ENCODE measurements at regions not wholly inside any gene's neighbourhood (a gene's known extent, or its start where the extent isn't known, plus 50 kb on each side); places are given as distances from the start of the nearest gene placed in this dataset.
A peak's percentile ranks its signal among the peaks of the same experiment; 100 is the strongest.
"Not testable (repeated sequence)": the region's sequence is repeated elsewhere in the genome, so short reads cannot be mapped to it uniquely, and the experiment has no call there.

- intact Hi-C loops (cut with DNase I), result loop anchor here (10.0 kb wide), 1 partner anchor 136 kb away; the partner anchor contains the start of gene EGLN3
These were observed 139.6 kb upstream of the EGLN3 start for GRCh38 chr14:34090451-34090850.

GRCh38 chr14:34088914-34089313 lies 138.0 kb upstream of the EGLN3 start:
- intact Hi-C loops (cut with DNase I), result no loop called here
- no peak for DNase-seq

More at GRCh38 chr14:34090451-34090850, 139.6 kb upstream of the EGLN3 start:
- no peak for DNase-seq

GRCh38 chr14:34087571-34087970 lies 136.7 kb upstream of the EGLN3 start:
- intact Hi-C loops (cut with DNase I), result no loop called here
- DNase-seq, result no peak

- no peak for DNase-seq
- intact Hi-C loops (cut with DNase I), result no loop called here
These were observed 135.4 kb upstream of the EGLN3 start for GRCh38 chr14:34086223-34086757.

DNA sequence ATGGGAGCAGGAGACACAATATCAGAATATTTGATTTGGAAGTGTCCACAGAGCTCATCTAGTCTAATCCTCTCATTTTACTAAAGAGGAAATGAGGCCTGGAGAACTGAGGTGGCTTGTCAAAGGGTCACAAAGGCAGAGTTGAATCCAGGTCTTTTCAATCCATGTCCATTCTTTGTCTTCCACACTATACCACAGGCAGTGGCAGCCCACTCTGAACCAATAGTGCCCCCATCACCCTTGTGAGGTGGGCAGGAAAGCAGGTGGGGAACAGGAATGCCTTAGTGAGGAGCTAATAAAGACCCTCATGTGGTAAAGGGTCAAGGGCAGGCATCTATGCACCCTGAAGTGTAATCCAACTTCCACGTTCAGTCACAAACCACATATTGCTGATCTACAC lies 134.8 kb upstream of the EGLN3 start:
- intact Hi-C loops (cut with DNase I), result no loop called here
- no peak for DNase-seq

- DNase-seq, result no peak
- intact Hi-C loops (cut with DNase I), result no loop called here
These were observed 130.8 kb upstream of the EGLN3 start for GRCh38 chr14:34081576-34082136.

DNA sequence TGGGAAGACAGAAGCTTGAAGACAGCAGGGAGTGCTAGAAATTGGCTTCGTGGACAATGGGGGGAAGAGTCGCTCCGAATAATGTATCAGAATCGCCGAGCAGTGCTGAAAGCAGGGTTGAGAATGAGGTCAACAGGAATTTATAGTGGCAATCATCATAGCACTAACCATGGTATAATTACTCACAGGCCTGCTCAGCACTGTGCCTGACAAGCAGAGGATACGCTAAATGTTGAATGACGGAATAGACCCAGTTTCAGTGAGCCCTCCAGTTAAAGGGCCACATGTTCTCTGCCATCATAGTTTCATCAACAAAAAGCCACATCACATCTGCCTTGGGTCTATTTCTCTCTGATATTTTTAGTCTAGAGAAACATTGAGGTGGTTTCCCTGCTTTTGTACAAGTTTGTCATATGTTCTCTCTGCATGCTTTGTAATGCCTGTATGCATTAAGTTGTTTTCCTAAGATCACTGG lies 130.3 kb upstream of the EGLN3 start:
- intact Hi-C loops (cut with DNase I), result no loop called here
- no peak for DNase-seq

DNA sequence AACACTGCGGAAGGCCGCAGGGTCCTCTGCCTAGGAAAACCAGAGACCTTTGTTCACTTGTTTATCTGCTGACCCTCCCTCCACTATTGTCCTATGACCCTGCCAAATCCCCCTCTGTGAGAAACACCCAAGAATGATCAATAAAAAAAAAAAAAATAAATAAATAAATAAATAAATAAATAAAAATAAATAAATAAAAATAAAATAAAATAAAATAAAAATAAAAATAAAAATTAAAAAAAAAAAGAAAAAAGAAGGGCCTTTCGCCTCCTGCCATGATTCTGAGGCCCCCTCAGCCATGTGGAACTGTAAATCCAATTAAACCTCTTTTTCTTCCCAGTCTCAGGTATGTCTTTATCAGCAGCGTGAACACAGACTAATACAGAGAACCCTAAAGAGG lies 128.8 kb upstream of the EGLN3 start:
- DNase-seq; intact Hi-C loops (cut with DNase I): not testable (repeated sequence)

GRCh38 chr14:34078117-34078743 lies 127.4 kb upstream of the EGLN3 start:
- peak in 2 of 42 donors; percentile 12 to 24 for DNase-seq

GRCh38 chr14:34075826-34076225 lies 125.0 kb upstream of the EGLN3 start:
- no peak for DNase-seq
- intact Hi-C loops (cut with DNase I), result no loop called here

More at GRCh38 chr14:34078117-34078743, 127.4 kb upstream of the EGLN3 start:
- intact Hi-C loops (cut with DNase I), result no loop called here

DNA sequence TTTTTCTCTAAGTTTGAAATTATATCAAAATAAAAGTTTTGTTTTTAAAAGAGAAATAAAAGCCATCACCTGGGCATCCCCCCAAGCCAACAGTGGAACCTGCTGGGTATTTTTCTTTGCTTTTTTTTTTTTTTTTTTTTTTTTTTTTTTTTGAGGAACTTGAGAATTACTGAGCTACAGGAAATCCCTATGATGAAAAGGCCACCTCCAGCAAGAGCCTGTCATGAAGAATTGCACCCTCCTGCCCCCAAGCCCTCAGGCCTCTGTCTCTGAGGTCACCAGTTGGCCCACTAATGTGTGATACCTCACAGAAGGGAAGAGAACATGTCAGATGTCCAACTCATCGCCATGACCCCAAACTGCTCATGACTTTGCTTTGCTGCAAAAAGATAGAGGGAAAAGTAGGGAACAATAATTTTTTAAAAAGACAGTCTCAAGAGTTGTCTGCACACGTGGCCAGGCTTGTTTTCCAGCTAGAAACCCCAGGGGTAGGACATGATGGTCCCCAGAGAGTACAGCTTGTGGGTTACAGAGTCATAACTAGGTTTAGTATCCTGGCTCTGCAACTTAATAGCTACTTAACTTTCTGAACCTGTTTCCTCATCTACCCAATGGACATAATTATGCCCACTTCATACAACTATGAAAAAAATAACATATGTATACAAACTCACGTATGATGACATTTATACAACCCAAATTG lies 124.3 kb upstream of the EGLN3 start:
- no peak for DNase-seq
- intact Hi-C loops (cut with DNase I), result no loop called here

DNA sequence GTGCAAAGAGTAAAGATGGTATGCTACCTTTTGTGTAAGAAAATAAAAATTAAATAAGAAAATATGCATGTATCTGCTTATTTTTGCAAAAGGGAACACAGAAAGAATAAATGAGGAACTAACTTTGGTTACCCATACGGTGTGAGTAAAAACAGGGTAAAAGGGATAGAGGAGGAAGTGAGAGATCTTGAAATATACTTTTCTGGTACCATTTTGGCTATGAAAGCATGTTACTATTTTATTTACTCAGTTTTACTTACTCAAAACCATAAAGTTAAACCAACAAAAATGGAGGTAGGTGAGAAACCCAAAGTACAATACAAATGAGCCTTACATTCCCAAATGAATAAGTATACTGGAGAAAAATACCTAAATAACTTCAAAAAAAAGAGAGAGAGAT lies 122.0 kb upstream of the EGLN3 start:
- no peak for DNase-seq
- intact Hi-C loops (cut with DNase I), result no loop called here

DNA sequence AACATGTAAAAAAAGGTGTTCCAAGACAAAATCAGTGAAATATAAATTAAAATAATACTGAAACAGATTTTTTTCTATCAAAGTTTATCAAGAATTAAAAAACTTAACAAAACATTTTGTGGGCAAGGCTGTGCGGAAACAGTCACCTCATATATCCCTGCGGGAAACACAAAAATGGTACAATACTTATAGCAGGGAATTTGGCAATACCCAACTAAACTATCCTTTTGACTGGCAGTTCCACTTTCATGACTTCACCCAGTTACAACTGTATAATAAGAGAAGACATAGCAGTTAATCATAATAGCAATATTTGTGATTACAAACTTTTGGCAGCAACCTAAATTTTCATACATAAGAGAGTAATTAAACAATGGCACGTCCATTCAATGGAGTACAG lies 121.5 kb upstream of the EGLN3 start:
- intact Hi-C loops (cut with DNase I), result no loop called here
- DNase-seq, result no peak

- intact Hi-C loops (cut with DNase I), result no loop called here
- no peak for DNase-seq
These were observed 120.1 kb upstream of the EGLN3 start for GRCh38 chr14:34070917-34071407.

DNA sequence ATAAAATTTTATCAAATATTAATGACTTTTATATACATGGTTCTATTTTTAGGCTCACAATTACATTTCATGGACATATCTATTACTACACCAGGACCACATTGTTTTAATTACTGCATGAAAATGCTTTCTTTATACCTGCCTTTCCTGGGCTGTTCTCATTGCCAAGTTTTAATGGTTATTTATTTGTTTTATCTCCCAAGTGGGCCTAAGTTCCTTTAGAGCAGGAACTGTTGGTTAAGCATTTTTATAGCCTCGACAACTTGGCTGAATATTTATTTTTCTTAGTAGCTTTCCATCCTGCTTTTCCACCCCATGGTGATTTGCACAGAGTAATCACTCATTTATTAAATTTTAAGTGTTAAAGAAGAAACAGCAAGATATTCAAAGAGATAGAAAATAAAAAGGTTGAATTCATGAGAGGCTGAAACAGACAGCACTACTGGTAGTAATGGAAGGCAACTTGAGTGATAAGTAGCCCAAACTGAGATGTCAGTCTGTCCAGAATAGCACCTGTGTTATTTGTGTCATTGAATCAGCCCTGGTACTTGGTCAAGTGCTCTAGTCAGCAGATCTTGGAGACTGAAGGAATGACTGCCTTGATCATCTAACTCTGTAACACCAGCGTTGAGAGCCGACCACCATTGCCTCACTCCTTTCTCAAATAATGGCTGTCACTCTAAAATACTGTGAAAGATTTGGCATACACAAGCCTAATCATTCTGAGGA lies 119.1 kb upstream of the EGLN3 start:
- intact Hi-C loops (cut with DNase I), result no loop called here
- no peak for DNase-seq

GRCh38 chr14:34067587-34067986 lies 116.7 kb upstream of the EGLN3 start:
- DNase-seq, result no peak
- intact Hi-C loops (cut with DNase I), result no loop called here

DNA sequence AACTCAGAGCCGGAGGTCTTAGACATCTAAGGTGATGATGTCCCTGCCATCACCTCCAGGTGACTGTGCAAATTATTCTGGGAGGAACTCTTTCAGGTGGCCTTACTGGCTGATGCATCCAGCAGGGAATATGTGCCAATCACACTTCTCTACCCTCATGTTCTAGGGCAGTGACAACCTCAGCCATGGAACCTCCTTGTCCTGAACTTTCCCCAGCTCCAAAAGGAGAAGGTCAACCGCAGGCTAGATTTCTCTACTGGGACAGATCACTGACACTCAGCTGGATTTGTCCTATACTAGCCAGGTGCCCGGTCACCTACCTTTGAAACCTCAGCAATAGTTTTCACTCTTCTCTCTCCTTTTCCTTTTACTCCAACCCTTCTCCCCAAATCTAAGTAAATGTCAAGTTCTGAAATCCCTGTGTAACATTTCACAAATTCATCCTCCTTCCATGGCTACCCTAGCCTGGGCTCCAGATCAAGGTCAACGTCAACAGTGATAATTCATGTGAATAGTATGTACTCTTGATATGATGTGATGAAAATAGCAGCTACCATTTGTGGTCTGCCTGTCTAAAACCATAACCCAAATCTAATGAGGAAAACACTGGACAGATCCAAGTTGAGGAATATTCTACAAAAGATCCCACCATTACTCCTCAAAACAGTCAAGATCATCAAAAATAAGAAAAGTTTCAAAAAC lies 115.0 kb upstream of the EGLN3 start:
- no peak for DNase-seq
- intact Hi-C loops (cut with DNase I), result no loop called here

DNA sequence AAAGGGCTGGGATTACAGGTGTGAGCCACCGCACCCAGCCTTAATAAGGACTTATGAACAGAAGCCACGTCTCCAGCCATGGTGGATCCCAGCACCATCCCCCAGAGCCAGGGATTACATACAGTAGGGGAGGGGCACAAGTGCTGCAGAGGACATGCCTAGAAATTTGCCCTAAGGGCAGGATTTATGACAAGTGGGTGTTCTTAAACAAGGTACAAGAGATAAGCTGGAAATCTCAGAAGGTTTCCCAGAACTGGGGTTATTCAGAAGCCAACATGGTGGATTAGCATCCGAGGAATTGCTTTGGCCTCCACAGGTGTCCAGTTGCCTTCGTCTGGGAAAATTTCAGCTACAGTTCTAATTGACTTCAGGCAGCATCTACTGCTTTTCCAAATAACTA lies 114.4 kb upstream of the EGLN3 start:
- intact Hi-C loops (cut with DNase I), result no loop called here
- DNase-seq, result no peak

- no peak for DNase-seq
- intact Hi-C loops (cut with DNase I), result no loop called here
These were observed 113.5 kb upstream of the EGLN3 start for GRCh38 chr14:34064349-34064748.

Measured in head of caudate nucleus (tissue), 42 donors.